Parathyroid adenoma (tissue), 2 donors: ENCODE measurements at regions not wholly inside any gene's neighbourhood (a gene's known extent, or its start where the extent isn't known, plus 50 kb on each side); places are given as distances from the start of the nearest gene placed in this dataset.
"Not testable (repeated sequence)": the region's sequence is repeated elsewhere in the genome, so short reads cannot be mapped to it uniquely, and the experiment has no call there.

Experiments used
- H2AFZ ChIP-seq: fragments of 300-600 bp; sonication (generic); one replicate; pipeline ENCODE4 v1.7.0; 2017; ENCODE audit warnings: antibody characterized with exemption, mild to moderate bottlenecking
- H3K27ac ChIP-seq: fragments of 300-600 bp; sonication (generic); one replicate; pipeline ENCODE4 v1.7.0; 2017
- H3K27me3 ChIP-seq: fragments of 300-600 bp; sonication (generic); one replicate; pipeline ENCODE4 v1.7.0; 2017; ENCODE audit warnings: low read length; ENCODE audit not compliant: control insufficient read depth, insufficient read depth
- H3K36me3 ChIP-seq: fragments of 300-600 bp; sonication (generic); one replicate; pipeline ENCODE4 v1.7.0; 2017; ENCODE audit warnings: low read length; ENCODE audit not compliant: control insufficient read depth, insufficient read depth
- H3K4me1 ChIP-seq: fragments of 300-600 bp; sonication (generic); one replicate; pipeline ENCODE4 v1.7.0; 2017; ENCODE audit warnings: control low read depth
- H3K4me2 ChIP-seq: fragments of 300-600 bp; sonication (generic); one replicate; pipeline ENCODE4 v1.7.0; 2017; ENCODE audit warnings: low read length
- H3K4me3 ChIP-seq: fragments of 300-600 bp; sonication (generic); one replicate; pipeline ENCODE4 v1.7.0; 2017; ENCODE audit warnings: low read depth, low read length
- H3K79me2 ChIP-seq: fragments of 300-600 bp; sonication (generic); one replicate; pipeline ENCODE4 v1.7.0; 2017; ENCODE audit warnings: control low read depth
- H3K9ac ChIP-seq: fragments of 300-600 bp; sonication (generic); one replicate; pipeline ENCODE4 v1.7.0; 2017; ENCODE audit warnings: mild to moderate bottlenecking
- H3K9me3 ChIP-seq: fragments of 300-600 bp; sonication (generic); one replicate; pipeline ENCODE4 v1.7.0; 2017; ENCODE audit warnings: low read length; ENCODE audit not compliant: control insufficient read depth
- TF ChIP-seq, protein P1 (sequence below): fragments of 300-600 bp; sonication (generic); IDR thresholded peaks from one replicate; pipeline ENCODE4 v1.7.0; 2017; ENCODE audit warnings: antibody characterized with exemption, mild to moderate bottlenecking
- donor health status: primary hyperparathyroidism.

DNA sequence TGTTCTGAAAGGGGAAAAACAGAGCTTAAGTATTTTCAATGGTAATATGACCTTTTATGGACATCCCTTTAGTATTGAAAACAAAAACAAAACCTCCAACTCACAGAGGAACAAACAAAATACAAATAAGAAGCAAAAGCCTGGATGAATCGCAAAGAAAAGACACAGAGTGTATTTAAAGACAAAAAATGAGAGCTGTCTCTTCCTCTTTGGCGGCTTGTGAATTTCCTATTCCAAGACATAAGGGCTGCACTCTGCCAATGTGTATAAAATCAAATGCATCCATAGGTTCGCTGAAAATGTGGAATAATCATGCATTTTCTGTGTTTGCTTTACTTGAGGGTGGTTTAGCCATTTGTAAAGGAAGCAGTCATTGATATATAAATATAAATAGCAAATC lies 739.3 kb upstream of the ZNF608 start:
- Histone ChIP-seq H3K9me3 (no peaks in the 10 kb centered on the region), H3K4me1 (no peaks in the 10 kb centered on the region), H3K4me3 (no peak overlapping the region), H3K9ac (no peak overlapping the region), H3K4me2 (no peak overlapping the region), H3K79me2 (no peaks in the 10 kb centered on the region), H3K36me3 (no peaks in the 10 kb centered on the region), H3K27ac (no peak overlapping the region), H2AFZ (no peak overlapping the region), H3K27me3 (no peaks in the 10 kb centered on the region)
- TF ChIP-seq, protein P1, sequence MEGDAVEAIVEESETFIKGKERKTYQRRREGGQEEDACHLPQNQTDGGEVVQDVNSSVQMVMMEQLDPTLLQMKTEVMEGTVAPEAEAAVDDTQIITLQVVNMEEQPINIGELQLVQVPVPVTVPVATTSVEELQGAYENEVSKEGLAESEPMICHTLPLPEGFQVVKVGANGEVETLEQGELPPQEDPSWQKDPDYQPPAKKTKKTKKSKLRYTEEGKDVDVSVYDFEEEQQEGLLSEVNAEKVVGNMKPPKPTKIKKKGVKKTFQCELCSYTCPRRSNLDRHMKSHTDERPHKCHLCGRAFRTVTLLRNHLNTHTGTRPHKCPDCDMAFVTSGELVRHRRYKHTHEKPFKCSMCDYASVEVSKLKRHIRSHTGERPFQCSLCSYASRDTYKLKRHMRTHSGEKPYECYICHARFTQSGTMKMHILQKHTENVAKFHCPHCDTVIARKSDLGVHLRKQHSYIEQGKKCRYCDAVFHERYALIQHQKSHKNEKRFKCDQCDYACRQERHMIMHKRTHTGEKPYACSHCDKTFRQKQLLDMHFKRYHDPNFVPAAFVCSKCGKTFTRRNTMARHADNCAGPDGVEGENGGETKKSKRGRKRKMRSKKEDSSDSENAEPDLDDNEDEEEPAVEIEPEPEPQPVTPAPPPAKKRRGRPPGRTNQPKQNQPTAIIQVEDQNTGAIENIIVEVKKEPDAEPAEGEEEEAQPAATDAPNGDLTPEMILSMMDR, result no peak

DNA sequence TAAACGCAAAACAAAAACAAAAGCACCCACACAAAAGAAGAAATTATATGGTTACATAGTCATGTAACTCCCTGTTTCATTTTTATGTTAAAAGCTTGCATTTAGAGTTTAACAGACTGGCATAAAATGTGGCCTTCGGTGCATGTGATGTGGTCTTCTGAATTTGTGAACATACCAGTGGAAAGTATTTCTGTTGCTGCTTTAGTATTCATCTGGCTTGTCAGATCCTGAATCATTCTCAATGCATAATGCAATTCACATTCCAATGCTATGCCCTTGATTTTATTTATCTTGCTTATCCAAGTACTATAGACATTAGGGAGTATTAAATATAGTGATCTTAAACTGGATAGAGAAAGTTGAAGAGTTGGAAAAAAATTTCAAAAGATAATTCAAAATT lies 740.2 kb upstream of the ZNF608 start:
- Histone ChIP-seq H3K27me3 (no peaks in the 10 kb centered on the region), H3K4me1 (no peaks in the 10 kb centered on the region), H3K4me2 (no peak overlapping the region), H2AFZ (no peak overlapping the region), H3K27ac (no peak overlapping the region), H3K4me3 (no peak overlapping the region), H3K79me2 (no peaks in the 10 kb centered on the region), H3K36me3 (no peaks in the 10 kb centered on the region), H3K9me3 (no peaks in the 10 kb centered on the region), H3K9ac (no peak overlapping the region)
- TF ChIP-seq, protein P1, result no peak

- no peak overlapping the region for H3K27ac ChIP-seq
- no peak overlapping the region for H2AFZ ChIP-seq
- H3K4me1 ChIP-seq, result no peaks in the 10 kb centered on the region
- no peak overlapping the region for H3K4me2 ChIP-seq
- no peaks in the 10 kb centered on the region for H3K27me3 ChIP-seq
- H3K9ac ChIP-seq, result no peak overlapping the region
- H3K79me2 ChIP-seq, result no peaks in the 10 kb centered on the region
- no peaks in the 10 kb centered on the region for H3K36me3 ChIP-seq
- H3K9me3 ChIP-seq, result no peaks in the 10 kb centered on the region
- TF ChIP-seq, protein P1, result no peak
- H3K4me3 ChIP-seq, result no peak overlapping the region
Measured at GRCh38 chr5:125487231-125487630, 740.8 kb upstream of the ZNF608 start.

DNA sequence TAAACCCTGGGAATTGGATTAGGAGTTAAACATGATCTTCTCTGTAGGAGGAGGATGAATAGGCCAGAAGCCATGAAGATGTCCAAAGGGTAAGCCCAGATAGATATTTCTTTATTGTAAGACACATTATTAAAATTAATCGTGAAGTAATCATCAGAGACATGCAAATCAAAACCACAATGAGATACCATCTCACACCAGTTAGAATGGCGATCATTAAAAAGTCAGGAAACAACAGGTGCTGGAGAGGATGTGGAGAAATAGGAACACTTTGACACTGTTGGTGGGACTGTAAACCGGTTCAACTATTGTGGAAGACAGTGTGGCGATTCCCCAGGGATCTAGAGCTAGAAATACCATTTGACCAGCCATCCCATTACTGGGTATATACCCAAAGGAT lies 741.2 kb upstream of the ZNF608 start:
- not testable (repeated sequence) for H3K79me2 ChIP-seq, H3K36me3 ChIP-seq, H3K27ac ChIP-seq, H3K9ac ChIP-seq, H3K4me3 ChIP-seq, H3K9me3 ChIP-seq, H3K27me3 ChIP-seq, H3K4me2 ChIP-seq, H2AFZ ChIP-seq, H3K4me1 ChIP-seq

DNA sequence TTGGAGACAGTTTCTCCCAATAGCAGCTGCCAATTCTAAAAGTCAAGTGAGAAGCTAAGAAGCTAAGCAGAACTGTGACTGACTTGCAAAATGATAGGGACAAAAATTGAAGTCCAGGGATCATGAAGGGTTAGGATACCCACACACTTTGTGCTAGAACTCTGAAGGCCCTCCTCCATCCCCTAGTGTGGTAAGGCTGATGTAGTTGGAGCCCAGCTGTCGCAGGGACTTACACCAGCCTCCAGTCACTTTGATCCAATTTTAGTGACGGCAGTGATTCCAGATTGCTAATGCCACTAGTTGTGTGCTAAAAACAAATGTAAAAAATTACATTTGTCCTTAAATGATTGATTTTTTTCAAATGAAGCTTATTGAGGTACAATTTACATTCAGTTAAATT lies 742.7 kb upstream of the ZNF608 start:
- Histone ChIP-seq H3K79me2 (no peaks in the 10 kb centered on the region), H3K9me3 (no peaks in the 10 kb centered on the region), H3K4me1 (no peaks in the 10 kb centered on the region), H3K4me2 (no peak overlapping the region), H2AFZ (no peak overlapping the region), H3K9ac (no peak overlapping the region), H3K36me3 (no peaks in the 10 kb centered on the region), H3K27me3 (no peaks in the 10 kb centered on the region), H3K4me3 (no peak overlapping the region), H3K27ac (no peak overlapping the region)
- TF ChIP-seq, protein P1, result no peak
